ENCODE measurements at regions not wholly inside any gene's neighbourhood (a gene's known extent, or its start where the extent isn't known, plus 50 kb on each side); places are given as distances from the start of the nearest gene placed in this dataset.

DNA sequence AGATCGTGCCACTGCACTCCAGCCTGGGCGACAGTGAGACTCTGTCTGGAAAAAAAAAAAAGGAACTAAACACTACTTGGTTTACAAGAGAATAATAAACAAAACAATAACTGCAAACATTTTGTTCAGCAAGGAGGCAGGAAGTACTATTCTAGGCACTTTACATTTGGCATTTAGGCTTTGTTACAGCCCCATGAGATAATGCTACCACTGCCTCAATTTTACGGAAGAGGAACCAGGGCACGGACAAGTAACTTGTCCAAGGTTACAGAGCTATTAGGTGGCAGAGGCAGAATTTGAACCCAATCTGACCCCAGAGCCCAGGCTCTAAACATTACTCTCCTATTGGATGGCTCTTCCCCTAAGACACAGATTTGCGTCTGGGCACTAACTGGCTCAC, 108.7 kb upstream of the AKIP1 start:
- Histone ChIP-seq H2BK5ac (ENCODE audit: insufficient read length, low read length) (no peak overlapping the region), H4K20me1 (ENCODE audit: control insufficient read depth, insufficient read depth, insufficient read length) (no peaks in the 10 kb centered on the region), H2BK20ac (ENCODE audit: low read depth, low read length, poor library complexity, severe bottlenecking) (no peak overlapping the region), H3T11ph (ENCODE audit: low read length) (no peak overlapping the region), H3K4me1 (ENCODE audit: insufficient read depth, low read length) (no peaks in the 10 kb centered on the region), H3K4me2 (ENCODE audit: insufficient read depth, insufficient read length, low read length) (no peak overlapping the region), H4K5ac (ENCODE audit: insufficient read length, low read depth, low read length) (no peak overlapping the region), H3K27me3 (ENCODE audit: insufficient read depth, low read length) (no peaks in the 10 kb centered on the region), H3K56ac (ENCODE audit: insufficient read length, low read depth, low read length) (no peak overlapping the region), H2BK120ac (ENCODE audit: low read depth, low read length, poor library complexity, severe bottlenecking) (no peak overlapping the region), H3K14ac (ENCODE audit: insufficient read depth, low read length) (no peak overlapping the region), H3K79me2 (ENCODE audit: insufficient read depth, low read length) (no peaks in the 10 kb centered on the region; the same call in 1 of the 2 replicates), H3K18ac (ENCODE audit: insufficient read length, low read depth, low read length) (no peak overlapping the region), H2BK15ac (ENCODE audit: low read depth, low read length) (no peak overlapping the region), H2BK12ac (ENCODE audit: insufficient read length, low read depth, low read length) (no peak overlapping the region), H2AK5ac (ENCODE audit: insufficient read length, low read length) (no peak overlapping the region), H3K9ac (ENCODE audit: extremely low read depth, insufficient read length, low read length) (no peak overlapping the region), H4K91ac (ENCODE audit: insufficient read length, low read depth, low read length) (no peak overlapping the region), H3K79me1 (ENCODE audit: insufficient read depth, low read depth, low read length, poor library complexity, severe bottlenecking) (no peaks in the 10 kb centered on the region), H2AFZ (ENCODE audit: low read length) (no peak overlapping the region), H3K27ac (ENCODE audit: insufficient read length, low read depth, low read length) (no peak overlapping the region), H3K4ac (ENCODE audit: low read depth, low read length) (no peak overlapping the region), H3K23ac (ENCODE audit: insufficient read length, low read depth, low read length) (no peak overlapping the region), H3K9me3 (ENCODE audit: control insufficient read depth, low read depth, low read length) (no peaks in the 10 kb centered on the region), H4K8ac (replicated peaks; ENCODE audit: insufficient read length, low read depth, low read length) (no peak overlapping the region), H3K23me2 (ENCODE audit: insufficient read length, low read depth, low read length, poor library complexity, severe bottlenecking) (no peaks in the 10 kb centered on the region)
- WGBS (ENCODE audit: extremely low coverage, insufficient read length, low lambda C conversion rate): no CpG with 5 or more reads among the region's 5 CpGs
- no peaks in the 10 kb centered on the region for H3K36me3 Mint-ChIP-seq (ENCODE audit: insufficient read depth in 1 of 3, low read depth in 3 of 3)
- H3K27me3 Mint-ChIP-seq (ENCODE audit: low read depth): no peaks in the 10 kb centered on the region
- no peak for DNase-seq
- H3K27ac Mint-ChIP-seq: no peak overlapping the region
- H3K9me3 Mint-ChIP-seq: no peaks in the 10 kb centered on the region
- H3K4me1 Mint-ChIP-seq: peaks cover 14 to 15% of the 10 kb centered on the region in 2 experiments
- no peak overlapping the region for H3K4me3 Mint-ChIP-seq
- TF ChIP-seq, protein P1, sequence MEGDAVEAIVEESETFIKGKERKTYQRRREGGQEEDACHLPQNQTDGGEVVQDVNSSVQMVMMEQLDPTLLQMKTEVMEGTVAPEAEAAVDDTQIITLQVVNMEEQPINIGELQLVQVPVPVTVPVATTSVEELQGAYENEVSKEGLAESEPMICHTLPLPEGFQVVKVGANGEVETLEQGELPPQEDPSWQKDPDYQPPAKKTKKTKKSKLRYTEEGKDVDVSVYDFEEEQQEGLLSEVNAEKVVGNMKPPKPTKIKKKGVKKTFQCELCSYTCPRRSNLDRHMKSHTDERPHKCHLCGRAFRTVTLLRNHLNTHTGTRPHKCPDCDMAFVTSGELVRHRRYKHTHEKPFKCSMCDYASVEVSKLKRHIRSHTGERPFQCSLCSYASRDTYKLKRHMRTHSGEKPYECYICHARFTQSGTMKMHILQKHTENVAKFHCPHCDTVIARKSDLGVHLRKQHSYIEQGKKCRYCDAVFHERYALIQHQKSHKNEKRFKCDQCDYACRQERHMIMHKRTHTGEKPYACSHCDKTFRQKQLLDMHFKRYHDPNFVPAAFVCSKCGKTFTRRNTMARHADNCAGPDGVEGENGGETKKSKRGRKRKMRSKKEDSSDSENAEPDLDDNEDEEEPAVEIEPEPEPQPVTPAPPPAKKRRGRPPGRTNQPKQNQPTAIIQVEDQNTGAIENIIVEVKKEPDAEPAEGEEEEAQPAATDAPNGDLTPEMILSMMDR (conservative IDR thresholded peaks at IDR 0.05): no peak

All from H9 (cell line).